Activated CD4-positive, alpha-beta T cell treated with anti-CD3 and anti-CD28 coated beads, Interleukin-2, Interleukin-6, amounts not matched to agents 100 ng/mL and 50 ng/mL, durations not matched to agents 16 hours and 8 hours (primary cell): ENCODE measurements at regions not wholly inside any gene's neighbourhood (a gene's known extent, or its start where the extent isn't known, plus 50 kb on each side); places are given as distances from the start of the nearest gene placed in this dataset.
"Not testable (repeated sequence)": the region's sequence is repeated elsewhere in the genome, so short reads cannot be mapped to it uniquely, and the experiment has no call there.

Experiments used
- DNase-seq: peaks from one replicate; pipeline ENCODE4 v3.0.0-alpha.2; 2020

GRCh38 chr12:58009405-58010195 lies 68.2 kb downstream of the ATP23 start:
- no peak for DNase-seq

- DNase-seq, result no peak
These were observed 70.3 kb downstream of the ATP23 start for GRCh38 chr12:58011676-58012075.

- not testable (repeated sequence) for DNase-seq
These were observed 81.1 kb downstream of the ATP23 start for GRCh38 chr12:58022379-58023020.

GRCh38 chr12:58025431-58025830 lies 84.1 kb downstream of the ATP23 start:
- no peak for DNase-seq

GRCh38 chr12:58026426-58026825 lies 85.1 kb downstream of the ATP23 start:
- no peak for DNase-seq

GRCh38 chr12:58026897-58027891 lies 85.8 kb downstream of the ATP23 start:
- DNase-seq, result no peak

- no peak for DNase-seq
These were observed 86.9 kb downstream of the ATP23 start for GRCh38 chr12:58028294-58028693.

- DNase-seq, result no peak
These were observed 87.9 kb downstream of the ATP23 start for GRCh38 chr12:58029260-58029659.

GRCh38 chr12:58030566-58031279 lies 89.4 kb downstream of the ATP23 start:
- DNase-seq, result no peak

GRCh38 chr12:58032156-58032555 lies 90.8 kb downstream of the ATP23 start:
- DNase-seq, result no peak

GRCh38 chr12:58033831-58034230 lies 92.5 kb downstream of the ATP23 start:
- DNase-seq, result no peak

- no peak for DNase-seq
These were observed 92.9 kb downstream of the ATP23 start for GRCh38 chr12:58034311-58034710.

GRCh38 chr12:58034712-58035111 lies 93.3 kb downstream of the ATP23 start:
- DNase-seq, result no peak

- DNase-seq, result no peak
These were observed 100.1 kb downstream of the ATP23 start for GRCh38 chr12:58041441-58041840.

- DNase-seq, result no peak
These were observed 103.6 kb downstream of the ATP23 start for GRCh38 chr12:58044966-58045365.

- DNase-seq, result no peak
These were observed 104.9 kb downstream of the ATP23 start for GRCh38 chr12:58046271-58046670.

- DNase-seq, result no peak
These were observed 110.0 kb downstream of the ATP23 start for GRCh38 chr12:58051378-58051777.

- no peak for DNase-seq
These were observed 123.3 kb downstream of the ATP23 start for GRCh38 chr12:58064666-58065065.

GRCh38 chr12:58066296-58066695 lies 124.9 kb downstream of the ATP23 start:
- DNase-seq, result no peak

- no peak for DNase-seq
These were observed 126.4 kb downstream of the ATP23 start for GRCh38 chr12:58067610-58068387.

GRCh38 chr12:58068706-58069105 lies 127.3 kb downstream of the ATP23 start:
- DNase-seq, result no peak
